ENCODE measurements at regions not wholly inside any gene's neighbourhood (a gene's known extent, or its start where the extent isn't known, plus 50 kb on each side); places are given as distances from the start of the nearest gene placed in this dataset.

DNA sequence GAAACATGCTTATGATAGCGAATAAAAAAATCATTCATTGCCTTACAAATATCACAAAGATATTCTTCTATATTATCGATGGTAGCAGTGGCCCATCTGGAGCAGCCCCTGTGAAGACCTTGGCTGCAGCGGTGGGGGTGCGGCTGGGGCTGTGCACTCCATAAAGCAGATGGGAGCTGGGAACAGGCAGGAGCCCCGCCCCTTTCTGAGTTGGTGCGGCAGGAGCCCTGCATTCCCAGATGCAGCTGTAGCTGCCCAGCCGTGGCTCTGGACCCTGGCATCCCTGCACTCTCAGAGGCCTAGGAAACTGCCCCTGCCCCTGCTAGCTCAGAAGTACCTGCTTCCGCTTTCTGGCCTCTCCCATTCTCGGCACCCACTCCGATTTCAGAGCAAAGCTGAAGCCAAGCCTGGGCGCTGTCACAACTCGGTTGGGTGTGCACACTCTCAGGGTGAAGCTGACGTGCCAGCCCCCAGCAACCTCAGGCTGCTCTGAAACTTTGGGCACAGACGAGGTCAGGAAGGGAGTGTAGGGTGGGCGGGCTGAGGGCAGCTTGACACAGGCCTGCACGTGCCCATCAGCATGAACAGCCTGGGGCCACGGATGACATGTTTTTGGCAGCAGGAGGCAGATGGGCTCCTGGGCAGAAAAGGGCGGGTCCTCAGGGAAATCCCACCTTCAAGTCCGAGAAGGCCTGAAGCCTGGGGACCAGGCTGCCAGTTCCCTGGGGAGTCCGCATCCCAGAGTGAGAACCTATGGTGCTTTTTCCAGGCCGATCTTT lies 1440.8 kb upstream of the ACO1 start:
- DNase-seq: no peak
- Histone ChIP-seq H3K9me3 (ENCODE audit: insufficient read depth, low read depth) (no peaks in the 10 kb centered on the region), H3K36me3 (ENCODE audit: low read depth) (no peaks in the 10 kb centered on the region), H3K4me1 (replicated peaks; ENCODE audit: insufficient read depth) (no peaks in the 10 kb centered on the region), H3K27ac (no peak overlapping the region), H3K4me2 (no peak overlapping the region), H2AFZ (no peak overlapping the region), H3K4me3 (no peak overlapping the region), H3K27me3 (ENCODE audit: insufficient read depth, low read depth) (no peaks in the 10 kb centered on the region), H3K9me2 (ENCODE audit: insufficient read depth) (no peaks in the 10 kb centered on the region), H3K79me2 (ENCODE audit: low read depth) (no peaks in the 10 kb centered on the region), H4K20me1 (ENCODE audit: insufficient read depth) (no peaks in the 10 kb centered on the region), H3F3A (ENCODE audit: insufficient read depth, low read depth) (no peaks in the 10 kb centered on the region)
- CTCF ChIA-PET: no interaction called here
- no TSS peak for BruUV-seq (replicated peaks)
- intact Hi-C loops (cut with micrococcal nuclease; ENCODE audit: unreplicated experiment): no loop called here
- POLR2A ChIA-PET (ENCODE audit: unreplicated experiment): no interaction called here
- TF ChIP-seq EZH2 (IDR thresholded peaks at IDR 0.05; ENCODE audit: low read depth): no peak
- TF ChIP-seq, protein P1, sequence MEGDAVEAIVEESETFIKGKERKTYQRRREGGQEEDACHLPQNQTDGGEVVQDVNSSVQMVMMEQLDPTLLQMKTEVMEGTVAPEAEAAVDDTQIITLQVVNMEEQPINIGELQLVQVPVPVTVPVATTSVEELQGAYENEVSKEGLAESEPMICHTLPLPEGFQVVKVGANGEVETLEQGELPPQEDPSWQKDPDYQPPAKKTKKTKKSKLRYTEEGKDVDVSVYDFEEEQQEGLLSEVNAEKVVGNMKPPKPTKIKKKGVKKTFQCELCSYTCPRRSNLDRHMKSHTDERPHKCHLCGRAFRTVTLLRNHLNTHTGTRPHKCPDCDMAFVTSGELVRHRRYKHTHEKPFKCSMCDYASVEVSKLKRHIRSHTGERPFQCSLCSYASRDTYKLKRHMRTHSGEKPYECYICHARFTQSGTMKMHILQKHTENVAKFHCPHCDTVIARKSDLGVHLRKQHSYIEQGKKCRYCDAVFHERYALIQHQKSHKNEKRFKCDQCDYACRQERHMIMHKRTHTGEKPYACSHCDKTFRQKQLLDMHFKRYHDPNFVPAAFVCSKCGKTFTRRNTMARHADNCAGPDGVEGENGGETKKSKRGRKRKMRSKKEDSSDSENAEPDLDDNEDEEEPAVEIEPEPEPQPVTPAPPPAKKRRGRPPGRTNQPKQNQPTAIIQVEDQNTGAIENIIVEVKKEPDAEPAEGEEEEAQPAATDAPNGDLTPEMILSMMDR (conservative IDR thresholded peaks at IDR 0.05): no peak

DNA sequence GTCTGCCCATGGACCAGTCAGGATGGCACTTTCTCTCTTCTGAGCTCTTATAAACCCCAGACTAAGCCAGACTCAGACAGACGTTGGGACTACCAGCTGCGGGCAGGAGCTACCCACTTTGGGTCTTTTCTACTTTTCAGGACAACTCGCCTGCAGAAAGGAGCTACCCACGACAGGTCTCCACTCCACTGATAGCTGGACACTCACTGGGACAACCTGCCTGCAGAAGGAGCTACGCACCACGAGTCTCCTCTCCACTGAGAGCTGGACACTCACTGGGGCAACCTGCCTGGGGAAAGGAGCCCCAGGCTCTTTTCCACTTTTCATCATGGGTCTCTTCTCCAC lies 1440.2 kb upstream of the ACO1 start:
- no peak for TF ChIP-seq EZH2 (IDR thresholded peaks at IDR 0.05; ENCODE audit: low read depth)
- TF ChIP-seq, protein P1 (conservative IDR thresholded peaks at IDR 0.05): no peak
- Histone ChIP-seq H3K4me2 (no peak overlapping the region), H3K9me2 (ENCODE audit: insufficient read depth) (no peaks in the 10 kb centered on the region), H3K36me3 (ENCODE audit: low read depth) (no peaks in the 10 kb centered on the region), H3K4me3 (no peak overlapping the region), H2AFZ (no peak overlapping the region), H3K27me3 (ENCODE audit: insufficient read depth, low read depth) (no peaks in the 10 kb centered on the region), H3K27ac (no peak overlapping the region), H3K79me2 (ENCODE audit: low read depth) (no peaks in the 10 kb centered on the region), H4K20me1 (ENCODE audit: insufficient read depth) (no peaks in the 10 kb centered on the region), H3K9me3 (ENCODE audit: insufficient read depth, low read depth) (no peaks in the 10 kb centered on the region), H3K4me1 (replicated peaks; ENCODE audit: insufficient read depth) (no peaks in the 10 kb centered on the region), H3F3A (ENCODE audit: insufficient read depth, low read depth) (no peaks in the 10 kb centered on the region)
- no peak for DNase-seq
- CTCF ChIA-PET: no interaction called here
- intact Hi-C loops (cut with micrococcal nuclease; ENCODE audit: unreplicated experiment): no loop called here
- POLR2A ChIA-PET (ENCODE audit: unreplicated experiment): no interaction called here
- no TSS peak for BruUV-seq (replicated peaks)

DNA sequence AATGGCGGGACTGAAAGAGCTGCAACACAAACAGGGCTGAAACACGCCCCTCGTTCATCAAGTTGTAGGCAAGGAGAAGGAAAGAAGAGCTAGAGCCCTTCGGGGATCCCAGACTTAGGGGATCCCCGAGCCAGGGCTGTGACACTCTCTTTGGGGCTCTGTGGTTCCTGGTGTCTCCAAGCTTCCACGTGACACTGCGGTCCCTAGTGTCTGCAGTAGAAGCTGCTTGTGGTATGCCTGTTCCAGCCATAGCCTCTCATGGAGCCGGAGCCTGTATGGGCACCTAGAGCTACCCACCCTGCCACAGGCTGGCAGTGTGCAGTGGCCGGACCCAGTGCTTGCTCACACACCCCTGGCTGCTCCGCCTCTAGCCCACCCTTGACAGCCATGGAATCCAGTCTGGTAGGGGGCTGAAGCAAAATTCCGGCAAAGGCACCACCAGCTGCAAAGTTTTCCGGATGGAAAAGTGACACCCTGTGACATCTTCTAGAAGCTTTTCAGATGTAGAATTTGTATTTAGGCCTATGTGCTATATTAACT lies 1439.6 kb upstream of the ACO1 start:
- ChIA-PET CTCF (no interaction called here), POLR2A (ENCODE audit: unreplicated experiment) (no interaction called here)
- no peaks in the 10 kb centered on the region for H3F3A ChIP-seq (ENCODE audit: insufficient read depth, low read depth)
- intact Hi-C loops (cut with micrococcal nuclease; ENCODE audit: unreplicated experiment): no loop called here
- no peak overlapping the region for H2AFZ ChIP-seq
- H3K4me1 ChIP-seq (replicated peaks; ENCODE audit: insufficient read depth): no peaks in the 10 kb centered on the region
- H3K27me3 ChIP-seq (ENCODE audit: insufficient read depth, low read depth): no peaks in the 10 kb centered on the region
- H4K20me1 ChIP-seq (ENCODE audit: insufficient read depth): no peaks in the 10 kb centered on the region
- H3K9me2 ChIP-seq (ENCODE audit: insufficient read depth): no peaks in the 10 kb centered on the region
- DNase-seq: no peak
- no peaks in the 10 kb centered on the region for H3K79me2 ChIP-seq (ENCODE audit: low read depth)
- no peaks in the 10 kb centered on the region for H3K9me3 ChIP-seq (ENCODE audit: insufficient read depth, low read depth)
- H3K36me3 ChIP-seq (ENCODE audit: low read depth): no peaks in the 10 kb centered on the region
- no peak for TF ChIP-seq EZH2 (IDR thresholded peaks at IDR 0.05; ENCODE audit: low read depth)
- TF ChIP-seq, protein P1 (conservative IDR thresholded peaks at IDR 0.05): no peak
- BruUV-seq (replicated peaks): no TSS peak
- H3K4me3 ChIP-seq: no peak overlapping the region
- H3K4me2 ChIP-seq: no peak overlapping the region
- H3K27ac ChIP-seq: no peak overlapping the region

Measured in PC-9 (cell line).